HG02884 (cell line): ENCODE measurements at regions not wholly inside any gene's neighbourhood (a gene's known extent, or its start where the extent isn't known, plus 50 kb on each side); places are given as distances from the start of the nearest gene placed in this dataset.

Experiments
- ATAC-seq: cut with Tn5 transposase; IDR thresholded peaks from one replicate; pipeline ENCODE4 v1.9.1; 2021; ENCODE audit warnings: mild to moderate bottlenecking, moderate library complexity; ENCODE audit not compliant: unreplicated experiment

GRCh38 chr5:28516722-28517121 is 1478.3 kb upstream of the CDH9 start:
- no peak for ATAC-seq

DNA sequence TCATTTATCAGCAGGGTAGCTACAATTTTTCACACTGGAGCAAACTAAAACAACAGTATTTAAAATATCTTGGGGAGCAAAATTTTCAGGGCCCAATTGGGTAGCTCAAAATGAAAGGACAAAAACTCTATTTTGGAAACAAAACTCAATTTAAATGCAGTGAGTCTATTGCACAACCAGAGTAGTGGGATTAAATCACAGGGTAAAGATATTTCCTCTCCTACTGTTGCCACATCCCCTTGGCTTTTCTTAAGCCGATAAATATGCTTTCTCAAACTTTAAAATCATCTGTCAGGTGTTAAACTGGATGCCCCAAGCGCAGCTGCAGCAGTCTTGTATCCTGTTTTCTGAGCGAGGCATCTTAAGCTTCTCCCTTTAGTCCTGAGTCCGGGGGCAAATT is 1474.3 kb upstream of the CDH9 start:
- no peak for ATAC-seq

GRCh38 chr5:28505121-28505520 is 1466.7 kb upstream of the CDH9 start:
- ATAC-seq: no peak

- ATAC-seq: no peak
Observed at GRCh38 chr5:28500511-28500910, 1462.1 kb upstream of the CDH9 start.

GRCh38 chr5:28499766-28500290 is 1461.4 kb upstream of the CDH9 start:
- ATAC-seq: no peak

DNA sequence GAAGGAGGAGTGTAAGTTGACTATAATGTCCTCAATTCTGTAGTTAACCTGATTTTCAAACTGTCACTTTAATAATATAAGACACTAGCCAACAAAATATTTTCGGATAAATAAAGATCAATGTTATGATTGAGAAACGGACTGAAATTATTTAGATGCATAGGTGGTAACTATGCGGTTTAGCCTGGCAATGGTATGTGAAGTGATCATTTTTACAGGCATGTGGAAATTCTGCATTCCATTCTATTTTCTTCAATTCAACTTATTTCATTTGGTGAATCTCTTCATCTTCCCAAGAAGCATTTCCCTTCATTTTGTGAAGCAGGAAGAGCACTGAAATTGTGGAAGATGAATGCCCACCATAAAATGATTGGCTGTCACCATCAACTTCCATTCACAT is 1457.5 kb upstream of the CDH9 start:
- no peak for ATAC-seq

DNA sequence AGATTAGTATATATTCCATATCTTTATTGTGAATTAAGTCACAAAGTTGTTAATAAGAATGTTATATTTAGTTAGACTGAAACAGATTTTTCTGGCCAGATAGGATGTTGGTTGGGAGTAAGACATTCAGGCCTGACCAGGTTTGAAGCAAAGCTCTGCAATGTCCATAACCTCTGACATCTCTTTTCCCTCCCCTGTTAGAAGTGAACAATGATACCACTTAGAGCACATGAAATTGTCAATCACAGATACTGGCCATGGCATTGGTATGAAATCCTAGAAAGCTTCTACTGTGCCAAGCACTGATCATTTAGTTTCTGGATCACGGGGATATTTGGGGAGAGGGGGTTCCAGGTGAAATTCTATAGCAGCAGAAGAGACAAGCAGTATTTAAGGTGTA is 1455.1 kb upstream of the CDH9 start:
- no peak for ATAC-seq

GRCh38 chr5:28488752-28489151 is 1450.4 kb upstream of the CDH9 start:
- ATAC-seq: no peak

DNA sequence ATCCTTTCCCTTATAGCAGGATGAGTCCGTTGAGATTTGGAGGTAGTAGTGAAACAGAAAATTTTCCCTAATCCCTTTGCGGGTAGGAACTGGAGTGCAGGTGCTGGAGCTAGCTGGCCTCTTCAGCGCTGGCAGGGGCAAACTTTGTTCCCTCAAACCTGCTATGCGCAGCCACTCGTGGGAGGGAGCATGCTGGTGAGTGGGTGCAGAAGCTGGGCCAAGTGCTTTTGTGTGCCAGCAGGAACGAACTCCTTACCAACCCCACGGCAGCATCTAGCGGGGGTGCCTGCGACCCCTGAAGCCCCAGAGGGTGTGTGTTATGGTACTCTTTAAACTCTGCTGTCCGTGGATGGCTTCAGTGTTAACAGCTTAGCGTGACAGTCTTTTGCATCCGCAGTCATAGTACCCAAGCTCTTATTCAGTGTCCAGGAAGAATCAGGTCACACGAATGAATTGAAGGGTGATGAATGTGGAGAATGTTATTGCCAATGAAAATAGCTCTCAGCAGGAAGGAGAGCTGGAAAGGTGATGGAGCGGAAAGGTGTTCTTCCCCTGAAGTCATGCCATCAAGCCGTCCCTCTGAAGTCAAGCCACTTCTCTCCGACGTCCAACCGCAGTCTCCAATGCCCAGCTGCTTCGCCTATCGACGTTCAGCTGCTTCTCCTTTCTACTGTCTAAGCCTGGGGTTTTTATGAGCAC is 1445.1 kb upstream of the CDH9 start:
- ATAC-seq: no peak

GRCh38 chr5:28473531-28474107 is 1435.2 kb upstream of the CDH9 start:
- ATAC-seq: no peak

GRCh38 chr5:28468166-28468565 is 1429.8 kb upstream of the CDH9 start:
- no peak for ATAC-seq

DNA sequence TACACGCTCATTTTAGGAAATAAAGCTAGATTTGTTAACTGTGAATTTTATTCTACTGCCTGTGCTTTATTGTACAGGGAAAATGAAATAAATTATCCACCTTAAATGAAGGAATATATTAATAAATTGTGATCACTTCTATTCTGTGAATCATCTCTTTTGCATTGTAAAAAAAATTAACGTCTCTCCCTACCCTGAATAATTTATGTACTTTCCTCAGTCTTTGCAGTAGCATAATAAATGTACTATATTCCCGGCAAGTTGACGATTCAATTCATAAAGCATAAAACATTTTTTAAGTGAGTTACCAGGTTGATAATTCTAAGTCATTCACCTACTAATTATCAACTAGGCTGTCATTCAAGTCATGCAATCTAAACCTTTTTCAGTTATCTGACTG is 1425.3 kb upstream of the CDH9 start:
- no peak for ATAC-seq

- no peak for ATAC-seq
Observed at GRCh38 chr5:28451483-28451882, 1413.1 kb upstream of the CDH9 start.

GRCh38 chr5:28450997-28451396 is 1412.6 kb upstream of the CDH9 start:
- ATAC-seq: no peak

DNA sequence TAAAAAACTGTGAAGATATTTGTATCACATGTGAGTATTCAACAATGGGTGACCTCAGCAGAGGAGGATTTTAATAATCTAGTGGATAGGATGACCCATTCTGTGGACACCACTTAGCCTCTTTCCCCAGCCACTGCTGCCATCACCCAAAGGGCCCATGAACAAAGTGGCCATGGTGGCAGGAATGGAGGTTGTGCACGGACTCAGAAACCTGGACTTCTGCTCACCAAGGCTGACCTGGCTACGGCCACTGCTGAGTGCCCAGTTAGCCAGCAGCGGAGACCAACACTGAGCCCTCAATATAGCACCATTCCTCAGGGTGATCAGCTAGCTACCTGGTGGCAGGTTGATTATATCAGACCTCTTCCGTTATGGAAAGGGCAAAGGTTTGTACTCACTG is 1410.4 kb upstream of the CDH9 start:
- ATAC-seq: no peak

DNA sequence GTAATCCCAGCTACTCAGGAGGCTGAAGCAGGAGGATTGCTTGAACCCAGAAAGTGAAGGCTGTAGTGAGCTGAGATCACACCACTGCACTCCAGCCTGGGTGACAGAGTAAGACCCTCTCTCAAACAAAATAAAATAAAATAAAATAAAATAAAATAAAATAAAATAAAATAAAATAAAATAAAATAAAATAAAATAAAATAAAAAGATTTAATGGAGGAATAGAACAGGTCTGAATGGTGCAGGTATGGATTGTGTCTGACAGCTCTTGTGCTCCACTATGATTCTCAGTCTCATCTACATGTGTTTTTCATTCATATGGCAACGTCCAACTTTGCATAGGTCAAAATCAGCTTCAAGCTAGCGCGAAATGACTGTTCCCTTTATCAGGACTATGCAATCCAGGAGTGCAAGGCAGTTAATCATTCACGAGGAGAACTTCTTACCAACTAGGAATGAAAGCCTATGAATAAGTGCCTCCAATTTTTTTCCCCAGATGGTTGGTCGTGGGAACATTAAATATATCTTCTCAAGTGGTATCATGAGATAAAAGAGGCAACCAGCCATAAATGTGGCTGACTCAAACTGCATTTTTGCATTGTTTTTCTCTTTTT is 1392.3 kb upstream of the CDH9 start:
- no peak for ATAC-seq

DNA sequence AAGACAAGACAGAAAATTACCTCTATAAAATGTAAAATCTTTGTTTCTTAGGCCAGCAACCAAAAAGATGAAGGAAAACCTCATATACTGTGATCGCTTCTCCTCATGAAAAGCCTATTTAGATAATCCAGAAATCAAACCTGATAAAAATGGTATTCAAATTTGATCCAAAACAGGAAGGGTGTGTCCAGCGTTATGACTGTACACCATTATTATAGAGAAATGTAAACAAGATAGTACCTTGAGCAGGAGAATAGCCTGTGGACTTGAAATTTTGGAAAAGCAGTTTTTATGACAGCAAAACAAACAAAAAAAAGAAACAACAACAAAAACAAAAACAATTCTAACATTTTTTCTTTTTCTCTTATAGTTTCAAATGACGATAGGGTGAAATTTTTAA is 1382.8 kb upstream of the CDH9 start:
- no peak for ATAC-seq

GRCh38 chr5:28415791-28416443 is 1377.5 kb upstream of the CDH9 start:
- ATAC-seq: no peak

DNA sequence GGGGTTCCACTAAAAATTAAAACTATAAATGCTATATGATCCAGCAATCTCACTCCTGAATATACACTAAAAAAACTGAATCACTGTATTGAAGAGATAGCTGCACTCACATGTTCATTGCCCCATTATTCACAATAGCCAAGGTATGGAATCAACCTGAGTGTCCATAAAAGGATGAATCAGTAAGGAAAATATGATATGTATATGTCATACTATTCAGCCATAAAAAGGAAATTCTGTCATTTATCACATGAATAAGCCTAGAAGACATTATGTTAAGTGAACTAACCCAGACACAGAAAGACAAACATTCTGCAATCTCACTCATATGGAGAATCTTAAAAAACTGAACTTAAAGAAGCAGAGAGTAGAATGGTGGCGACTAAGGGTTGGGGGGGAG is 1376.2 kb upstream of the CDH9 start:
- no peak for ATAC-seq

DNA sequence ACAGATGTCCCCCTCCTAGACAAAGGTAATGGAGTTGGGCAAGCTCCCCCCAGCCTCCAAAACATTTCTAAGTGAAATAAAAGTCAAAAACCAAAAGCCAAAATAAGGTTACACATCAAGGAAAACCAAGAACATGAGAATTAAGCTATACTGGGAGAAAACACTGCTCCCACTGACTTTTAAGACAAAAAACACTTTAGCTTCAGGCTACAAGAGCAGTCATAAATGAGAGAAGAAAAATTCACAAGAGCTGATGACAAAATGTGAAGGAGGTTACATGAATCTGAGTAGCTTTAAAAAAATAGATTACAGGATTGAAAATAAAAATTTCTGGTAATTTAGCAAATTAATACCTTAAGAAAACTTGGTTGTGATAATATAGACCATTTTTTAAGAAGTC is 1370.3 kb upstream of the CDH9 start:
- no peak for ATAC-seq

GRCh38 chr5:28408186-28408585 is 1369.8 kb upstream of the CDH9 start:
- no peak for ATAC-seq
